ENCODE measurements at regions not wholly inside any gene's neighbourhood (a gene's known extent, or its start where the extent isn't known, plus 50 kb on each side); places are given as distances from the start of the nearest gene placed in this dataset.

GRCh38 chr2:103743195-103743594, 981.4 kb downstream of the TMEM182 start:
- Histone ChIP-seq H3K27me3 (no peaks in the 10 kb centered on the region), H3K9me3 (no peaks in the 10 kb centered on the region), H3K27ac (no peak overlapping the region), H3K36me3 (no peaks in the 10 kb centered on the region), H3K4me3 (ENCODE audit: low read depth in 1 of 2, low read length in 1 of 2) (no peak overlapping the region), H3K4me1 (ENCODE audit: control insufficient read depth in 1 of 2, insufficient read depth in 1 of 2, low read depth in 1 of 2, low read length in 1 of 2) (no peaks in the 10 kb centered on the region)
- TF ChIP-seq, protein P1, sequence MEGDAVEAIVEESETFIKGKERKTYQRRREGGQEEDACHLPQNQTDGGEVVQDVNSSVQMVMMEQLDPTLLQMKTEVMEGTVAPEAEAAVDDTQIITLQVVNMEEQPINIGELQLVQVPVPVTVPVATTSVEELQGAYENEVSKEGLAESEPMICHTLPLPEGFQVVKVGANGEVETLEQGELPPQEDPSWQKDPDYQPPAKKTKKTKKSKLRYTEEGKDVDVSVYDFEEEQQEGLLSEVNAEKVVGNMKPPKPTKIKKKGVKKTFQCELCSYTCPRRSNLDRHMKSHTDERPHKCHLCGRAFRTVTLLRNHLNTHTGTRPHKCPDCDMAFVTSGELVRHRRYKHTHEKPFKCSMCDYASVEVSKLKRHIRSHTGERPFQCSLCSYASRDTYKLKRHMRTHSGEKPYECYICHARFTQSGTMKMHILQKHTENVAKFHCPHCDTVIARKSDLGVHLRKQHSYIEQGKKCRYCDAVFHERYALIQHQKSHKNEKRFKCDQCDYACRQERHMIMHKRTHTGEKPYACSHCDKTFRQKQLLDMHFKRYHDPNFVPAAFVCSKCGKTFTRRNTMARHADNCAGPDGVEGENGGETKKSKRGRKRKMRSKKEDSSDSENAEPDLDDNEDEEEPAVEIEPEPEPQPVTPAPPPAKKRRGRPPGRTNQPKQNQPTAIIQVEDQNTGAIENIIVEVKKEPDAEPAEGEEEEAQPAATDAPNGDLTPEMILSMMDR (IDR thresholded peaks at IDR 0.05): no peak

DNA sequence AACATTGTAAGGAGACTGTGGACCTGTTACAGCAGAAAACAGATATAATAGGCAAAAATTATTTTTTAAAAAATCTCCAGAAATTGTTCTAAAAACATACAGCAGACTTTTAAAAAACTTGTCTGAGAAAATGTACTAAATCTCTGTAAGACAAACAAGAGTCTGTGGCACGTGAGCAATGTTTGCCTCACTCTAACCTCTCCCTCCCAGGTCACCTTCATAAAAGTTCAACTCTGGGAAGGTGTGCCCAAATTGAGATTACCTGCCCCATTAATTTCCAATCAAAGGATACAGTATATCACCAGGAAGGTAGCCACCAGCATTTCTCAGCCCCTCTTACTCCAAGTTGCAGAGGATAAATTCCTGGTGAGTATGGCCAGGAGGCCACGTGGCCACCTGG, 992.7 kb downstream of the TMEM182 start:
- TF ChIP-seq, protein P1 (IDR thresholded peaks at IDR 0.05): no peak
- Histone ChIP-seq H3K9me3 (no peaks in the 10 kb centered on the region), H3K27me3 (no peaks in the 10 kb centered on the region), H3K4me1 (ENCODE audit: control insufficient read depth in 1 of 2, insufficient read depth in 1 of 2, low read depth in 1 of 2, low read length in 1 of 2) (no peaks in the 10 kb centered on the region), H3K36me3 (no peaks in the 10 kb centered on the region), H3K4me3 (ENCODE audit: low read depth in 1 of 2, low read length in 1 of 2) (no peak overlapping the region), H3K27ac (no peak overlapping the region)

- no peaks in the 10 kb centered on the region for H3K4me1 ChIP-seq (ENCODE audit: control insufficient read depth in 1 of 2, insufficient read depth in 1 of 2, low read depth in 1 of 2, low read length in 1 of 2)
- H3K9me3 ChIP-seq: no peaks in the 10 kb centered on the region
- H3K27ac ChIP-seq: no peak overlapping the region
- H3K27me3 ChIP-seq: no peaks in the 10 kb centered on the region
- TF ChIP-seq, protein P1 (IDR thresholded peaks at IDR 0.05): no peak
- H3K4me3 ChIP-seq (ENCODE audit: low read depth in 1 of 2, low read length in 1 of 2): no peak overlapping the region
- H3K36me3 ChIP-seq: no peaks in the 10 kb centered on the region
Measured at GRCh38 chr2:103773884-103774283, 1012.1 kb downstream of the TMEM182 start.

GRCh38 chr2:103780088-103780702, 1018.4 kb downstream of the TMEM182 start:
- no peaks in the 10 kb centered on the region for H3K36me3 ChIP-seq
- H3K27me3 ChIP-seq: no peaks in the 10 kb centered on the region
- no peaks in the 10 kb centered on the region for H3K9me3 ChIP-seq
- H3K4me3 ChIP-seq (ENCODE audit: low read depth in 1 of 2, low read length in 1 of 2): no peak overlapping the region
- H3K4me1 ChIP-seq (ENCODE audit: control insufficient read depth in 1 of 2, insufficient read depth in 1 of 2, low read depth in 1 of 2, low read length in 1 of 2): no peaks in the 10 kb centered on the region
- TF ChIP-seq, protein P1 (IDR thresholded peaks at IDR 0.05): no peak
- H3K27ac ChIP-seq: no peak overlapping the region

- H3K27ac ChIP-seq: no peak overlapping the region
- no peak overlapping the region for H3K4me3 ChIP-seq (ENCODE audit: low read depth in 1 of 2, low read length in 1 of 2)
- no peaks in the 10 kb centered on the region for H3K4me1 ChIP-seq (ENCODE audit: control insufficient read depth in 1 of 2, insufficient read depth in 1 of 2, low read depth in 1 of 2, low read length in 1 of 2)
- no peaks in the 10 kb centered on the region for H3K27me3 ChIP-seq
- H3K36me3 ChIP-seq: no peaks in the 10 kb centered on the region
- H3K9me3 ChIP-seq: no peaks in the 10 kb centered on the region
- TF ChIP-seq, protein P1 (IDR thresholded peaks at IDR 0.05): no peak
Measured at GRCh38 chr2:103781313-103781712, 1019.5 kb downstream of the TMEM182 start.

All from neutrophil (primary cell).